Lower leg skin (tissue), 3 donors: ENCODE measurements at regions not wholly inside any gene's neighbourhood (a gene's known extent, or its start where the extent isn't known, plus 50 kb on each side); places are given as distances from the start of the nearest gene placed in this dataset.

ENCODE experiments used
- POLR2A ChIP-seq, 2 donors: fragments of 450-650 bp; IDR thresholded peaks; one replicate each; pipeline ENCODE4 v1.6.1; 2016 to 2017; ENCODE audit warnings: antibody characterized with exemption in 2 of 2, mild to moderate bottlenecking in 1 of 2, moderate library complexity in 1 of 2
- TF ChIP-seq, protein P1 (sequence below), 3 donors: fragments of 450-650 bp; IDR thresholded peaks; one replicate each; pipeline ENCODE4 v1.5.1; 2016; ENCODE audit warnings: antibody characterized with exemption in 3 of 3, mild to moderate bottlenecking in 3 of 3, moderate library complexity in 2 of 3

DNA sequence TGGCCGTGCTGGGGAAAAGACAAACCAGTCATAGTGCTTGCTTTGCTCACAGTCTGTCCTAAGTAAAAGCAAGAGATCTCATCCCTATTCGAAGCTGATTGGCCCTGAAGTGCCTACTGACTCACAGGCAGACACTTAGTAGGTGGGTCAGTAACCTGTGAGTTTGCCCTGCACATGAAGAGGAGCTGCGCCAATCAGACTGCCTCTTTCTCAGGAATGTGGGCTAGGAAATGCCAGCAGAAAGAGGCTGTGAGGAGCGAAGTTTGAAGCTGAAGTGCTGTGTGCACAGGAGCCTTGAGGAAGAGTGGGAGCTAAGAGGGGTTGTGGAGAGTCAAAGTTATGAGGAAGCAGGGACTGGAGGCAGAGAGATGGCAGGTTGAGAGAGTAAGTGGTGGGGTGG, 126.8 kb downstream of the IL20RB start:
- TF ChIP-seq, protein P1, sequence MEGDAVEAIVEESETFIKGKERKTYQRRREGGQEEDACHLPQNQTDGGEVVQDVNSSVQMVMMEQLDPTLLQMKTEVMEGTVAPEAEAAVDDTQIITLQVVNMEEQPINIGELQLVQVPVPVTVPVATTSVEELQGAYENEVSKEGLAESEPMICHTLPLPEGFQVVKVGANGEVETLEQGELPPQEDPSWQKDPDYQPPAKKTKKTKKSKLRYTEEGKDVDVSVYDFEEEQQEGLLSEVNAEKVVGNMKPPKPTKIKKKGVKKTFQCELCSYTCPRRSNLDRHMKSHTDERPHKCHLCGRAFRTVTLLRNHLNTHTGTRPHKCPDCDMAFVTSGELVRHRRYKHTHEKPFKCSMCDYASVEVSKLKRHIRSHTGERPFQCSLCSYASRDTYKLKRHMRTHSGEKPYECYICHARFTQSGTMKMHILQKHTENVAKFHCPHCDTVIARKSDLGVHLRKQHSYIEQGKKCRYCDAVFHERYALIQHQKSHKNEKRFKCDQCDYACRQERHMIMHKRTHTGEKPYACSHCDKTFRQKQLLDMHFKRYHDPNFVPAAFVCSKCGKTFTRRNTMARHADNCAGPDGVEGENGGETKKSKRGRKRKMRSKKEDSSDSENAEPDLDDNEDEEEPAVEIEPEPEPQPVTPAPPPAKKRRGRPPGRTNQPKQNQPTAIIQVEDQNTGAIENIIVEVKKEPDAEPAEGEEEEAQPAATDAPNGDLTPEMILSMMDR (IDR thresholded peaks at IDR 0.05): no peak
- no peak for TF ChIP-seq POLR2A (IDR thresholded peaks at IDR 0.05)
